NCI-H2171 treated with DMSO at 0.1 percent for 48 hours (cell line): ENCODE measurements at regions not wholly inside any gene's neighbourhood (a gene's known extent, or its start where the extent isn't known, plus 50 kb on each side); places are given as distances from the start of the nearest gene placed in this dataset.

Experiments
- DNase-seq: peaks from one replicate; lab custom pipeline; 2025; lab: John Stamatoyannopoulos, UW

DNA sequence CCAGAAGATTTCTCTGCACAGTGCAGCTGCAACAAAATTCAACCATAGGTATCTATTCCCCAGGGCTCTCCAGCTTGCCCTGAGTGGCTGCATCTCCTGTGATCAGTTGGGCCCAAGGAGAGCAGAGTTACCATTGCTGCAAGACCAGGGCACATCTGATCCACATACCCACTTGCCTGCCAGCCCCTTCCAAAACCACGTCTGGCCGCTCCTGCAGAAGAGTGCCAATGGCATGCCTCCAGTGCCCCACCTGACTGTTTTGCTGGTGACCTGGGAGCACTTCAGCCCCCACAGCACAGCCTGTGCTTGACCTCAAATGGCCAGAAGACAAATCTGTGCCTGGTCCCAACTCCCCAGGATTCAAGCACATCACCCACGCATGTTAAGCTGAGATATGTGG, 526.1 kb upstream of the GBE1 start:
- no peak for DNase-seq

DNA sequence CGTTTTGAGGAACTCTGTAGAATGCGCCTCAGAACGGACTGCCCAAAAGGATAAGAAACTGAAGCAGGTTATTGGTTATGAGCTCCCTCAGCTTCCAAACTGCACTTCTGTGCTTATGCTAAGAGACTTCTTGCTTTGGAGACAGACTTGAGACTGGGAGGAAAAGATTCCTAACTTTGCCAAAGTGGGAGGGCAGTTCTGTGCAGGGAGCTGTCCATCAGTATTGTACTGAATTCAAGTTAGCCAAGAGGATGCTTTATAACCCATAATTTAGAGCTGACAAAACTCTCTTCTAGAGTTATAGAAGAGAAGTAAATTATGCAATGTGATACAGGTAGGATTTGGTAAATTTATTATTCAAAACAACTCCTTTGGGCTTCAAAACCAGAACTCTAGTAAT, 519.8 kb upstream of the GBE1 start:
- DNase-seq = no peak

DNA sequence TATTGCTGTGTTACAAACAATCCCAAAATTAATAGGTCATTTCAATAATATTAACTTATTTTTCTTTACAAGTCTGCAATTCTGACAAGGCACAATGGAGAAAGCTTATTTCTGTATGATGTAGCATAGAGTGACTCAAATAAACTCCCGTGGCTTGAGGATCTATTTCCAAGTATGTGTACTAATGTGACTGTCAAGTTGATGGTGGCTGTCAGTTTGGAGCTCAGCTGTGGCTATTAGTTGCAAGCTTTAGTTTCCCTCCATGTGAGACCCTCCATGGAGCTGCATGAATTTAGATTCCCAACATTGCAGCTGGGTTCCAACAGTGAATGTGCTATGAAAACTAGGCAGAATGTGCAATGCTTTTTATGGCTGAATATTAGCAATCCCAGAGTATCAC, 515.5 kb upstream of the GBE1 start:
- no peak for DNase-seq

DNA sequence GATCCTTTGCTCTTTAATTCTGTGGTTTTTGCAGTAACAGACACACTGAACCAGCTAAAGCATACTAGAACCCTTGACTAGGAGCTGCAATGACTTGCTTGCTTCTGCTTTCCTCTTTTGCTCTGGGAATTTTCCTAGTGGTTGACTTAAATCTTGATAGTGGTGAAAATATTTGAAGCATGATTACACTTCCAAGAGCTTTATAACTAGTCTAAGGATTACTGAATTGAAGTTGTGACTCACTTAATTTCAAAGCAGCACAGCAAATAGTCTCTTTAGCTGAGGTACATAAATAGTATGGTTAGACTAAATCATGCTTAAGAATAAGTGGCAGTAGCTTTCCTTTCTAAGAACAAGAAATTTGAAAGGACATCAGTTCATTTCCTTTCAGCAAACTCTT, 513.5 kb upstream of the GBE1 start:
- no peak for DNase-seq

DNA sequence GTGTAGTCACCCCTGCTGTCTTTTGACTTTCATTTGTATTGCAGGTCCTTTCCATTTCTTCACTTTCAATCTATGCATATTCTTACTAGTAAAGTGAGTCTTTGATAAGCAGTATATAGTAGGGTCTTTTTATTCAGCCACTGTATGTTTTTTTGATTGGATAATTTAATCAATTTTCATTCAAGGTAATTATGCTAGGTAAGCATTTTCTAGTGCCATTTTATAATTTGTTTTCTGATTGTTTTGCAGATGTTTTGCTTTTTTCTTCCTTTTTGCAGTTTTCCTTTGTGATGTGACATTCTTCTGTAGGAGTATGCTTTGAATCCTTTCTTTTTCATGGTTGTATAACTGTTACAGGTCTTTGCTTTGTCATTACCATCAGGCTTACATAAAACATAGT, 504.3 kb upstream of the GBE1 start:
- no peak for DNase-seq

DNA sequence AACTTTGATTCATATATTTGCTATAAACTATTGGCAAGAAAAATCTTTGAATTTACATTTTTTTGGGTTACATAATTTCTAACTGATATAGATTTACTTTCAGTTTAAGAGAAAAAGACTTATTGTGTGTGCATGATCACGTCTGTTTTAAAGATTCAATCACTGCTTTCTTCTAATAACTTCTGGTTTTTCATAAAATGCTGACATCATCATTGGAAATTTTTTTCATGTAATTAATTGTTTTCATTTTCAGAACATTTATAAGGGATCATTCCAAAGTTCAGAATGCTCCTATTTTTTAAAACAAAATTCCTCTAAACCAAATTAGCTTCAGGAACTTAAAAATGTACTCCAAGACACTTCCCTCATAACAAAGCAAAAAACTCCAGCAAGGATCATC, 500.7 kb upstream of the GBE1 start:
- no peak for DNase-seq

DNA sequence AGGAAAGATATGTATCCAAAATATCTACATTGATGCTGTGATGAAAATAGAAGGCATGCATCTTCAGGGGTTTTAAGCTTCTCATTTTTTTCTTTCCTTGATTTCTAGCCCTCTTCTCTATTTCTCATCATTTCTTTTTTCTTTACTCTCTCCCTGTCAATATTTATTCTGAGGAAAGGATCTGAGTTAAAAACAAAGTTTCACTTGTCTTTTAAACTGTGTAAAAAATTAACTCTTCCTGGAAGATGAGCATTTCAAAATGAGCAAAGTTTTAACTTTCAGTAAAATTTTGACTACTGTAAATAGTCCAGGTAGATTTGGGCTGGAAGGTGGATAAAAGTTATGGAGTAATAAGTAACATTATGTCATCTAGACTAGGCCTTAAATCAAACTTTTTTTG, 500.2 kb upstream of the GBE1 start:
- no peak for DNase-seq

DNA sequence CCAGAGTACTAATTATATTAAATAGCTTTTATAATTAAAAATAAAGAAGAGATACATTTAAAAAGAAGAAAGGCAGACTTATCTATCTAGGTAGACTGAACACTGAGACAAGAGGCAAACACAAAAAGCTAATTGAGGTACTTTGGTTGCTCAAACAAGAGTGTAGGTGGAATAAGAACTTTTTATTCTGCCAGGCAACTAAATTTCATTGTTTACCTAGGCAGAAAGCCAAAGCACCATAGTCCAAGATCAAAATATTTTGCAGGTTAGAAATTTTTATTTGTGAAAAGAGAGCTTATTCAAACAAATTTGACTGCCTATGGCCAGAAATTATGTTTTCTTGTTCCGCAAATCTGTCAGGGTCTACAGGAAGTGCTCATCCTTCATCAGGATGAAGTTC, 499.6 kb upstream of the GBE1 start:
- DNase-seq = no peak

DNA sequence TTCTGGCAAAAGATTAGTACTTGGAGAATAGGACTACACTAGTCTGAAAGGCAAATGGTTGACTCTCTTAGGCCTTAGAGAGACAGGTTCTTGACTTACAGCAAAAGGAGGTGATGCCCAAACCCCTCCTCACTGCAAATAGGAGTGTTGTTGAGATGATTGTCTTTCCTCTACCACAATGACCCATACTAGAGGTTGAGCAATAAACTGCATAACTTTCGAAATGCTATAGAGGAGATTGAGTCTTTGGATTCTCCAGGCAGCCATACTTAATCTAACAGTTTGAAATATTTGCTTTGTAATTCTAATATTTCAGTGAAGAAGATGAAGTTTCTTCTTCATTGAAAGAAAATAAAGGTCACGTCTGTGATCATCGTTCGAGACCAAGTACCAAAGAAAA, 498.5 kb upstream of the GBE1 start:
- DNase-seq = no peak

DNA sequence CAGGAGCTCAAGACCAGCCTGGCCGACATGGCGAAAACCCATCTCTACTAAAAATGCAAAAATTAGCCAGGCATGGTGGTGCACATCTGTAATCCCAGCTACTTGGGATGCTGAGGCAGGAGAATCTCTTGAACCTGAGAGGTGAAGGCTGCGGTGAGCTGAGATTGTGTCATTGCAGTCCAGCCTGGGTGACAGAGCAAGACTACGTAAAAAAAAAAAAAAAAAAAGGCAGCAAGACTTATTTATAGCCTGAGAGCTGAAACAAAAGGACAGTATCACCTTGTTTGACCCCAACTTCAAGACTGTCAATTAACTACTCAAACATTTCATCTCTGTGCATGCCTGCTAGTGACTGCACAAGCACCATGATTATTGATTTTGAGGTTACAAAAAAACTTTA, 478.9 kb upstream of the GBE1 start:
- no peak for DNase-seq

DNA sequence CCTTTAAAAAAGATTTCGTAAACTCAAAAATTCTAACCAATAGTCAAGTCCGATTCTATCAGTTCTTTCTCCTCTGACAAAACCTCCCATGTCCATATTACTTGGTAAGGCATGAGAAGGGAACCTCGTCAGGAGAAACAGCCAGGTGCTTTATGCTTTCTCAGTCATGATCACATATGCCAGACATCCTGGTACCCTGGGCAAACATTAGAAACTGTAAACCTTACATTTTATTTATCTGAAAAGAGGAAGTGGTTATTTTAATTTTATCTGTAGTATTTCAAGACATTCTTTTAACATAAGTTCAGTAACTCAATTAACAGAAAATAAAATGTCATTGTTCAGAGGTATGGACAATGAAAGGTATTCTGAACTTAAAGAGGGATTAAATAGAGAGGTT, 474.8 kb upstream of the GBE1 start:
- no peak for DNase-seq

DNA sequence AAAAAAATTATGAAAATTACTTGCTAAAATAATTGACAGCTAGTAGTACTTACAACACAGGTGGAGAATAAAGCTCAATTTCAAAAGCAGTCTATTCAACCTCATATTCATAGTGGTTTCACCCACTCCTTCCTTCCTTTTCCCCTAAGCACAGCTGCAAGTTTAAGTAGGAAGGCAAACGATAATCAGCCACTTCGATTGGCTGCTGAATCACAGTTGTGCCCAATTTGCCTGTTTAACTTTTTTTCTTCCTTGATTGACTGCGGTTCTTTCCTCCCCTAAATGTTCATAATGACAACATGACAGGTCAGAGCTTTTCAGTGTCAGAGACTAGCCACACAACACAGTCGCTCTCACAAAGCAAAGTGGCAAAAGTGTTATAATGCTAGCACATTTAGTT, 468.0 kb upstream of the GBE1 start:
- DNase-seq = no peak

DNA sequence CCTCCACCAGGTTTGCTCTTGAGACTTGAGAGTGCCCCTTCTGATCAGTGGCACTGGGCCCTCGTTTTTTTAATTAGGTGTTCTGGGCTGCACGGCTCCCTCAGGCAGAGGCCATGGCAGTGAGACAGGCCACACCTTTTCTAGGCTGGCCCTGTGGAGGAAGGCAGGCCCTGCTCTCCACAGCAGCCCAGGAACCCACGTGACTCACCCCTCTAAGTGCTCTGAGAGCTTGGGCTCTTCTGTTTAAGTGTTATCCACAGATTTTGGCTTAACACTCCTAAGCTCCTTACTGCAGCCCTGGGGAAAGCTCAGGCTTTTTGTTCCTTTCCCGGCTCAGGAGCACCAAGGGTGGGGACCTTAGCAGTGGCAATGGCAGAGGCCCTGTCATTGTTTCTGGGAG, 463.2 kb upstream of the GBE1 start:
- no peak for DNase-seq

DNA sequence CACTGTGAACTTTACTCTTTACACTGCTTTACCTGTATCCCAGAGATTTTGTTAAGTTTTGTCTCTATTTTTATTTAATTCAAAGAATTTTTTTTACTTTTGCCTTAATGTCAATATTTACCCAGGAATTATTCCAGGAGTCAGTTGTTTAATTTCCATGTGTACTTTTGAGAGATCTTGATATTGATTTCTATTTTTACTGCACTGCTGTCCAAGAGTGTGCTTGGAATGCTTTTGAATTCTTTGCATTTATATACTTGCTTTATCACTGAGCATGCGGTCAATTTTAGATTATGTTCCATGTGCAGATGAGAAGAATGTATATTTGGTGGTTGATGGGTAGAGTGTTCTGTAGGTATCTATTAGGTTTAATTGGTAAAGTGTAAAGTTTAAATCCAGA, 461.0 kb upstream of the GBE1 start:
- no peak for DNase-seq

DNA sequence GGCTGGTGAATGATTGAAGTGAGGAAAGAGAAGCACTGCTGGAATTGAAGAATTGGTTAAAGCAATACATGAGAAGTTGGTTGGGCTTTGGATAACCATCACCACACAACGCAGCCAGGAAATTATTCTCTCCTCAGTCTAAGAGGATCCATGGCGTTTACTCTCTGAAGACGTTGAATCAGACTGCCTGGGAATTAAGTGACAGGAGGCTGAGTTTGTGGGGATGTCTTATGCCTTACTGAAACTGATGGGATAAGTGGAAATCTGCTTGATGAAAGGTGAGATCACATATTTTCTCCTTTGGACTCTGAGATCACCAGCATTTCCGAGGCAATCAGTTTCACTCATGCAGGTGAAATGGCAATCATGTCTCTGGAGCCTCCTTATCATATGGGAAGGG, 456.1 kb upstream of the GBE1 start:
- no peak for DNase-seq

DNA sequence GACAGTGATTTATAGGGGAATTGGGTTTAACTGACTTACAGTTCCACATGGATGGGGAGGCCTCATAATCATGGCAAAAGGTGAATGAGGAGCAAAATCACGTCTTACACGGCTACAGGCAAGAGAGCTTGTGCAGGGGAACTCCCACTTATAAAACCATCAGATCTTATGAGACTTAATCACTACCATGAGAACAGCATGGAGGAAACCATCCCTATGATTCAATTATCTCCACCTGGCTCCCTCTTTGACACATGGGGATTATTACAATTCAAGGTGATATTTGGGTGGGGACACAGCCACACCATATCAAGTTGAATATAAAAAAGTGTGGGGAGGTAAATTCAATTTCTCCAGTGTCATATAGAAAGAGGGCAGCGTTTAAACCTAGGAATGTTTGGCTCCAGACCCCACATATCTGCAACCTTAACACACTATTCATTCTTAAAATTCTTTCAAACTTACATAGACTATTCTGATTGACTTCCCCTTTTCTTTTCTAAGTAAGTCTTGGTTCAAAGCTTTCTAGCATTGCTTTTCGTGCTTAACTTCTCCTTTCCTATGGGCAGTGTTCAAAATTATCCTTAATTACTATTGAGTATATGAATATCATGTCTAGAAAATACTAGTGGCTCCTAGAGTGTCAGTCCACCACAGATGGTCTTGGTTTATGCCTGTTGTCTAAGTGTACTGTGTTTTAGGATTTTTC, 446.7 kb upstream of the GBE1 start:
- no peak for DNase-seq

DNA sequence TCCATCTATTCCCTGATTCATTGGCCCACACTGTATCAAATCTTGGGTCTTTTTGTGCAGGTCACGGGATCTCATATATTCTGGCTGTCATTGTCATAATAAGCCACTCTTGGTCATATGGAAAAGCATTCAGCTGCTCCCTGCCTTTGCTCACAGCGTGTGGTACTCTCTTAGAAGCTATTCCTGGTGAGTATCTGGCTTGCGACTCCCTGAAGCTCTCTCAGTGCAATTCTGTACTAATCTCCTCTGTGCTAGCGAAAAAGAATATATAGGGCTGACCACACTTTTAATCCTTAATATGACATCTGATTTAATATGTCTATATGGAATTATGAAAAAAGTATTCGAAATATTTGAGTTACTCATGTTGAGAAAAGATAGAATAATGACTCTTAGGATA, 440.8 kb upstream of the GBE1 start:
- no peak for DNase-seq

DNA sequence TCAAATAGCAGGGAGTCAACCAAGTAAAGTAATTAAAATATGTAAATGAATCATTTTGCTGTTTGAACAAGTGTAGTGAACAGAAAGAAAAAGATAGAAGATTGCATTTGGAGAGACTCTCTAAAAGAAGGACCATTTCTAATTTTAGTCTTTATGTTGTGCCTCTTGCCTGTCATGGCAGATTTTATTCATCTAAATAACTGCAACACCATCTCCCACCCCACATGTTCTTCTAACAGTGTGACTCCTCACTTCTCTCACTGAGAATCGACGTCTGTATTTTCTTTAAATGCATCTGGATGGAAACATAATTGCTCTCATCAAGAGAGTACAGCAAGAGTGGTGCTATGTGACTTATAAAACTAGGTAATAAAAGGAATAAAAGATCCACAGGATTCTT, 439.9 kb upstream of the GBE1 start:
- no peak for DNase-seq

DNA sequence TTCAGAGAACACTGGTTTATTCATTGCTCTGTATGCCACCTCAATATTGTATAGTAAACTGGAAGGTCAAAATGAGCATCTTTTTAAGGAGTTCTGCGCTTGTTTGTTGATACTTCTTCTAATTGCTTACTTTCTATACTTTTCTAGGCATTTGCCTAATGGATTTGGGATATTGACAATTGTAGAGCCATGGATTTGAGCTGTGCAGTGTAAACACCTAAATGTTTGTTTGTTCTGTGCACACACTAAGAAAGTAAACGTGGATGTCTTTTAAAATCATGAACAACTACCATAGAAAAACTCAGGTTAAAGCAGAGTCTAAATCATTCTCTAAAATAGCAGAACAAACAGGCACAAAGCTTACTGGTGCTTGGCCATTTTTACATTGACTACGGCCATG, 436.6 kb upstream of the GBE1 start:
- DNase-seq = no peak

DNA sequence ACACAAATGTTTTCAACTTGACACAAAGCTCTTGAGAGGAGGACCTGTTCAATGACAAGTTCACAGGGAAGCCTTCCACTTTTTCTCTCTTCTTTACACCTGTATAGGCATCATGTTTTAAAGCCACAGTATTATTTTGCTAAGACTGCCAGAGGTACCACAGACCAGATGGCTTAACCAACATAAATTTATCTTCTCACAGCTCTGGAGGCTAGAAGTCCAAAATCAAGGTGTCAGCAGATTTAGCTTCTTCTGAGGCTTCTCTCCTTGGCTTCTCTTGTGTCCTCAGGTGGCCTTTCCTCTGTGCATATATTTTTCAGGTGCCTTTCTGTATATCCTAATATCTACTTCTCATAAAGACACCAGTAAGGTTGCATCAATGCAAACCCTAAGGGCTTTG, 435.2 kb upstream of the GBE1 start:
- no peak for DNase-seq

DNA sequence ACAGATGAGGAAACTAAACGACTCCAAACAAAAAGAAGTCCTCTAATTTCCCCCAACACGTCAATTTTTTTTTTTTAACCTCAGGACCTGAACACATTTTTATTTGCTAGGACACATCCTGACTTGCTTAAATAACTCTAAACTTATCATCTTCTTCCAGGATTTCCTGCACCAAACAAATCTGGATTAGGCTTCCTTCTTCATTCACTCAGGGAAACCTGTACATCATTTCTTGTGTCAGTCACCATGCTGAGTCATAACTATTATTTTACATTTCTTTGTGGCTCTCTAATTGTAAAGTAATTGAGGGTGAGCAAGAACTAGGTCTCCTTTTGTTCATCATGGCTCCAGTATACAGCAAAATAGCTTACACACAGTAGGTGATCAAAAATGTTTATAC, 433.4 kb upstream of the GBE1 start:
- DNase-seq = no peak

DNA sequence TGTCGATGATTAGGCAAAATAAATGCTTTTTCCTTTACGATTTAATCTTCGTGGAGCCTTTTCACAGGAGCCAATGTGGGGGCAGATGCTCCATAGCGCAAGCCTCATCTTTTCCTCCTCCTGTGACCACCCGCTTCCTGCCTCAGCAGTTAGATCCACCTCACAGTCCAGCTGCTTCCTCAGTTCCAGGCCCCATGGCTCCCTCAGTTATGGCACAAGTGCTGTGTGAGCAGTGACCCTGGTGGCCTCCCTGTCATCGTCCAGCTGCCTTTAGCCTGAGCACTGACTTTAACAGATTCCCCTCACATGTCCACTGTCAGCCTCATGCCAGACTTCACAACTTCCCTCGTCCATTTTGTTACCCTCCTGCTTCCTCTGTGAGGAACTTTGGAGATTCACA, 424.6 kb upstream of the GBE1 start:
- no peak for DNase-seq

DNA sequence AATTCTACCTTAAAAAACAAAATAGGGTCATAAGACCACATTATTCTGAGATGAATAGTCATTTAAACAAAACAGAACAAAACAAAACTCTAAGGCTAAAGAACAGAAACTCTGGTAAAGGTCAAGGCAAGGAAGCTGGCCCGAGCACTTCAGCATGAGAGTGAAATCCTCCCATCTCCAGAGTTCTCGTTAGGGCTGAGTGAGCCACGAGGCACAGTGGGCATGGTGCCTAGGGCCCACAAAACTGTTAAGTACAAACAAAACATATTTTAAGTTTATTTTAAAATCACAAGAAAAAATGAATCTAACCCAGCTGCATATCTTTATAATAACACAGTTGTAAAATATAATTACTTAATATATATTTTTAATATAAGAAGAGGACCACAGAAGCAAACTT, 417.8 kb upstream of the GBE1 start:
- no peak for DNase-seq

DNA sequence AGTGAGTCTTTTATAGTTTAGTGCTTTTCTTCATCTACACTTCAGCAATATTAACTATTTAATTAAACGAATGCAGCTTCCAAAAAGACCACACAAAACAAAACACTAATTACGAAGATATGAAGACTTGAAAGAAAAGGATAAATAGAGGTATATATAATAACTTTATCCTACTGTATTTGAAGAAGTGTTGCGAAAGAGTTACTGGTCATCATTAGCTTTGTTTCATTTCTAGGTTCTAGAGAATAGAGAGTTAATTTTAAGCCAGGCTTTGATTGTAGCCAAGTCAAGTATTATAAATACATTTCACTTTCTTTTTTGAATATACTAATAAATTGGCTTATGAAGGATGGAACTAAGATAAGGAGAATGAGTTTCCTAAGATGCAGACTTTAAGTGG, 416.8 kb upstream of the GBE1 start:
- DNase-seq = no peak

DNA sequence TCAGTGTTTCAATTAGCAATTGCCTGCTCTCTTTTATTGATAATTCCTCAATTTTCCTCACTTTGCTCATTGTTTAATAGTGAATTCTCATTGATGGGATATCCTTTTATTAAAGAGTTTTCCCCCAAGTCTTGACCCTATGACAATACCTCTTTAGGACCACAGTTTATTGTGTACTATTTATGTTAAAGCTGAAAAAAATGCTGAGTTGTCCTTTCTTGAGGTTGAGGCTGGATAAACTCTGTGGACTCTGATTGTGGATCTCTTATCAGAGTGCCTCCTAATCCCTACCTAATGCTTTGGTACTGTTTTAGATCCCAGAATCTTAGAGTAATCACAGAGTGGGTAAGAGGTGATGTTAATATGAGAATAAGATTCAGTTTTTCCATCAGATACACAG, 416.3 kb upstream of the GBE1 start:
- no peak for DNase-seq
